ENCODE measurements at regions not wholly inside any gene's neighbourhood (a gene's known extent, or its start where the extent isn't known, plus 50 kb on each side); places are given as distances from the start of the nearest gene placed in this dataset.

- Histone ChIP-seq H3K4me3 (ENCODE audit: low read depth in 1 of 3, low read length in 3 of 3) (no peak overlapping the region), H3K27ac (ENCODE audit: low read depth in 1 of 2, low read length in 2 of 2) (no peak overlapping the region), H3K27me3 (ENCODE audit: control insufficient read depth in 4 of 4, insufficient read depth in 4 of 4, low read length in 3 of 4) (no peaks in the 10 kb centered on the region), H3K9me3 (ENCODE audit: control insufficient read depth in 4 of 4, low read length in 3 of 4) (no peaks in the 10 kb centered on the region), H3K9ac (ENCODE audit: low read depth in 1 of 2, low read length in 2 of 2) (no peak overlapping the region), H3K36me3 (ENCODE audit: control insufficient read depth in 4 of 4, insufficient read depth in 3 of 4, low read depth in 1 of 4, low read length in 3 of 4) (no peaks in the 10 kb centered on the region), H3K4me1 (ENCODE audit: control insufficient read depth in 4 of 4, insufficient read depth in 4 of 4, low read length in 3 of 4) (peaks cover 0 to 8% (median 0%) of the 10 kb centered on the region in 4 donors)
- 96% methylated on average over 3 of the region's 3 CpGs for WGBS
- TF ChIP-seq GABPA (IDR thresholded peaks at IDR 0.05 in 1 of 2, conservative IDR thresholded peaks at IDR 0.05 in 1 of 2) (no peak), TAF1 (conservative IDR thresholded peaks at IDR 0.05) (no peak), CTCF (IDR thresholded peaks at IDR 0.05; ENCODE audit: low read depth, low read length, missing input control) (no peak), FOXA1 (IDR thresholded peaks at IDR 0.05) (no peak), HNF4A (conservative IDR thresholded peaks at IDR 0.05) (no peak), SP1 (IDR thresholded peaks at IDR 0.05) (no peak), FOXA2 (IDR thresholded peaks at IDR 0.05) (no peak), ATF3 (IDR thresholded peaks at IDR 0.05) (no peak), RXRA (IDR thresholded peaks at IDR 0.05) (no peak), RAD21 (IDR thresholded peaks at IDR 0.05) (no peak), YY1 (IDR thresholded peaks at IDR 0.05) (no peak), EGR1 (IDR thresholded peaks at IDR 0.05; ENCODE audit: low read depth in 2 of 2) (no peak), HNF4G (IDR thresholded peaks at IDR 0.05) (no peak), ZBTB33 (IDR thresholded peaks at IDR 0.05) (no peak), REST (IDR thresholded peaks at IDR 0.05) (no peak), JUND (IDR thresholded peaks at IDR 0.05) (no peak), NR2F2 (IDR thresholded peaks at IDR 0.05) (no peak), MAX (IDR thresholded peaks at IDR 0.05) (no peak)
- DNase-seq (ENCODE audit: low spot score) = no peak
Observed at GRCh38 chr12:91901381-91902074, 244.1 kb downstream of the BTG1 start.

Data from liver (tissue), 8 donors.